Right lobe of liver (tissue), 6 donors: ENCODE measurements at regions not wholly inside any gene's neighbourhood (a gene's known extent, or its start where the extent isn't known, plus 50 kb on each side); places are given as distances from the start of the nearest gene placed in this dataset.

Source experiments
- ATAC-seq, 4 donors: fragments of 200-7000 bp; cut with Tn5 transposase; one replicate each; pipeline ENCODE4 v1.9.1; 2020; ENCODE audit warnings: mild to moderate bottlenecking in 4 of 4, moderate library complexity in 4 of 4
- DNase-seq, 3 donors: peaks; one replicate each; pipeline ENCODE4 v3.0.0-alpha.2; 2020
- H3K27ac ChIP-seq, 3 donors: fragments of 200-600 bp; one replicate each; pipeline ENCODE4 v1.8.0; 2022
- H3K27me3 ChIP-seq, 2 donors: fragments of 200-600 bp; one replicate each; pipeline ENCODE4 v1.8.0; 2022
- H3K36me3 ChIP-seq, 4 donors: fragments of 200-600 bp; sonication (generic) in 1 of 4; one replicate each; pipeline versions ENCODE4 v1.5.1 to v1.8.0; 2017 to 2022; ENCODE audit warnings: control low read depth in 1 of 4
- H3K4me1 ChIP-seq, 4 donors: fragments of 200-600 bp; sonication (generic) in 1 of 4; one replicate each; pipeline versions ENCODE4 v1.5.1 to v1.8.0; 2017 to 2022; ENCODE audit warnings: control low read depth in 1 of 4
- H3K4me3 ChIP-seq, 3 donors: fragments of 200-600 bp; one replicate each; pipeline ENCODE4 v1.8.0; 2022
- H3K9me3 ChIP-seq, 4 donors: fragments of 200-600 bp; sonication (generic) in 1 of 4; one replicate each; pipeline versions ENCODE4 v1.5.1 to v1.8.0; 2017 to 2022; ENCODE audit warnings: control low read depth in 1 of 4
- POLR2A ChIP-seq: fragments of 450-650 bp; IDR thresholded peaks from one replicate; pipeline ENCODE4 v1.6.1; 2017; ENCODE audit warnings: antibody characterized with exemption, mild to moderate bottlenecking
- WGBS: methylation state at CpG from one replicate; pipeline ENCODE4 v1.1.6; 2018; ENCODE audit warnings: low coverage, low lambda C conversion rate; ENCODE audit not compliant: insufficient coverage; ENCODE audit errors: missing lambda C conversion rate; 5-methylcytosine and 5-hydroxymethylcytosine counted together
- intact Hi-C, 2 donors: fragments of 100-400 bp; cut with DNase I; formaldehyde crosslinking; loops; one replicate each; pipeline versions ENCODE4 v1.11.2 to v1.14.1; 2022
- TF ChIP-seq, protein P1 (sequence below), 4 donors: fragments of 200-600 bp in 3 of 4; fragments of 450-650 bp in 1 of 4; IDR thresholded peaks; one replicate each; pipeline versions ENCODE4 v1.5.1 to v1.8.0; 2016 to 2022; ENCODE audit warnings: antibody characterized with exemption in 4 of 4, mild to moderate bottlenecking in 2 of 4
- donor health status: DM: no; HTN: yes; CAD: no.
- donor health status: DM: no; HTN: no; CAD: no.
- donor health status: DM: no; HTN: no; CAD: no.
- donor health status: DM: no; HTN: yes; CAD: no.
- donor health status: DM: no; HTN: yes; CAD: no.

DNA sequence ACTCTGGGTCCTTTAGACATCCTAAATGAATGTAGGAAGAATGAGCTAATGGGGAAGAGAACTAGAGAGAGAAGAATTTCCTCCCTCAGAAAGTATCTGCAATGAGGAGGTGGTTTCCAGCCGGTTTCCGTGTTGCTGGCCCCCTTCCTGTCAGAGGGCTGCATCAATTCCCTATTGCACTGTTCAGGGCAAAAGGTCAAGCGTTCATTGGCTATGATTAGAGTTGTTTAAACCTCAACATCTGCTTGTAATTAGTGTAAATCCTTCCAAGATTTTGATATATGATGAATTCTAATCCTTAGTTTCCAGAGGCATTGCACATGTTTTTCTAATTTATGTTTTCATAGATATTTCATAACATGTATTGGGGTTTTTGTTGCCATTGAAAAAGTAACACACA lies 107.3 kb upstream of the SGCE start:
- H3K36me3 ChIP-seq, result no peaks in the 10 kb centered on the region
- H3K4me1 ChIP-seq, result no peaks in the 10 kb centered on the region
- no peak for TF ChIP-seq POLR2A
- ATAC-seq (no peak), DNase-seq (no peak)
- WGBS, result 48% methylated on average over 3 of the region's 3 CpGs
- intact Hi-C loops, result no loop called here
- no peaks in the 10 kb centered on the region for H3K27me3 ChIP-seq
- H3K9me3 ChIP-seq, result no peaks in the 10 kb centered on the region
- no peak overlapping the region for H3K27ac ChIP-seq
- H3K4me3 ChIP-seq, result no peak overlapping the region

DNA sequence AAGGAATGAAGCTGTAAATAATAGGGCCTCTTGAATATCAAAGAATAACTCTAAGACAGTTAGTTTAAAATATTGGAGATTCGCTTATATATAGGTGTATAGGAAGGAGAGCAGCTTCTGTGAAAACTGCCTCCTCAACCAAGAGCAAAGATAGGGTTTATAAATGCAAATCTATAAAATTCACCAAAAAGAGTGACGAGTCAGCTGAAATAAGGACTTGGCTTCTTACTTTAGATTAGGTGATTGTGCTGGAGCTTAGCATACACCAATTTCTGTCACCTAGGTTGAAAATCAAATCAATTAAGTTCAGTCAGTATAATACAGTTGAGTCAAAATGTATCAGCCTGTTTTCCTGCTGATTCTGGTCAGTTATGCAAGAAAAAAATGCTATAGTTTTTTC lies 113.8 kb upstream of the SGCE start:
- ATAC-seq (no peak), DNase-seq (no peak)
- TF ChIP-seq, protein P1, sequence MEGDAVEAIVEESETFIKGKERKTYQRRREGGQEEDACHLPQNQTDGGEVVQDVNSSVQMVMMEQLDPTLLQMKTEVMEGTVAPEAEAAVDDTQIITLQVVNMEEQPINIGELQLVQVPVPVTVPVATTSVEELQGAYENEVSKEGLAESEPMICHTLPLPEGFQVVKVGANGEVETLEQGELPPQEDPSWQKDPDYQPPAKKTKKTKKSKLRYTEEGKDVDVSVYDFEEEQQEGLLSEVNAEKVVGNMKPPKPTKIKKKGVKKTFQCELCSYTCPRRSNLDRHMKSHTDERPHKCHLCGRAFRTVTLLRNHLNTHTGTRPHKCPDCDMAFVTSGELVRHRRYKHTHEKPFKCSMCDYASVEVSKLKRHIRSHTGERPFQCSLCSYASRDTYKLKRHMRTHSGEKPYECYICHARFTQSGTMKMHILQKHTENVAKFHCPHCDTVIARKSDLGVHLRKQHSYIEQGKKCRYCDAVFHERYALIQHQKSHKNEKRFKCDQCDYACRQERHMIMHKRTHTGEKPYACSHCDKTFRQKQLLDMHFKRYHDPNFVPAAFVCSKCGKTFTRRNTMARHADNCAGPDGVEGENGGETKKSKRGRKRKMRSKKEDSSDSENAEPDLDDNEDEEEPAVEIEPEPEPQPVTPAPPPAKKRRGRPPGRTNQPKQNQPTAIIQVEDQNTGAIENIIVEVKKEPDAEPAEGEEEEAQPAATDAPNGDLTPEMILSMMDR (IDR thresholded peaks at IDR 0.05), result no peak
- no peak for TF ChIP-seq POLR2A
- Histone ChIP-seq H3K9me3 (no peaks in the 10 kb centered on the region), H3K27me3 (no peaks in the 10 kb centered on the region), H3K4me3 (no peak overlapping the region), H3K4me1 (no peaks in the 10 kb centered on the region), H3K27ac (no peak overlapping the region), H3K36me3 (no peaks in the 10 kb centered on the region)
- WGBS, result 73% methylated on average over 2 of the region's 2 CpGs
- intact Hi-C loops, result no loop called here

DNA sequence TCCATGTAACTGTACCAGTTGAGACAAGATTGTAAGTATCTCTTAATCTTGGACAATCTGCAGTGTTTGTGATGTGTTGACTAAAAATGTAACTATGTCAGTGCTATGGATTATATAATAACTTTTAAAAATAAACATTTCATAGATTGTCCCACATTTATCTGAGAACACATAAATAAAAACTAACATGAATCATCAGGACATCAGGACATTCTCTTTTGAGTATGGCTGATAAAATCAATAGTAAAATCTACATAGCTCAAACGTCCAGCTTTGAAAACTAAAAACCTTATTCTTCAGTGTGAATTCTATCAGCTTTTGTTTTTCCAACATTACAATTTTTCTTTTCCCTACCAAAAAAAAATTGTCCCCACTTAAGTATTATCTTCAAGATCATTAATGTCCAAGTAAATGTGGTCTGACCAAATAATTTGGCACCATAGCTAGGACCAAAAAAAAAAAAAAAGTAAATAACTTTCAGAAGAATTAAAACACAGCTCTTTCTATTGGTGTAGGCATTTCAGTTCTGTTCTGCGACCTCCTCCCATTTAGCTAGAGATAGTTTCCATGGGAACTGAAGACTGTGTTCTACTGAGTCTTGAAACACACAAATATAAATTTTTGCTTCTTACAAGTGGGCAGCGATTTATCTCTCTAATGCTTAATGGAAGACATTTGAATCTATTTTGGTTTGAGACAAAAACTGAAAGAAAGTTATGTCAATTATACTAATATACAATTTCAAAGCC lies 123.0 kb upstream of the SGCE start:
- Histone ChIP-seq H3K4me1 (no peaks in the 10 kb centered on the region), H3K36me3 (no peaks in the 10 kb centered on the region), H3K27me3 (no peaks in the 10 kb centered on the region), H3K27ac (no peak overlapping the region), H3K9me3 (no peaks in the 10 kb centered on the region), H3K4me3 (no peak overlapping the region)
- intact Hi-C loops, result no loop called here
- no peak for TF ChIP-seq POLR2A
- TF ChIP-seq, protein P1 (IDR thresholded peaks at IDR 0.05), result no peak
- DNase-seq, result no peak
- ATAC-seq, result no peak
- WGBS, result 30% methylated on average over 3 of the region's 3 CpGs

DNA sequence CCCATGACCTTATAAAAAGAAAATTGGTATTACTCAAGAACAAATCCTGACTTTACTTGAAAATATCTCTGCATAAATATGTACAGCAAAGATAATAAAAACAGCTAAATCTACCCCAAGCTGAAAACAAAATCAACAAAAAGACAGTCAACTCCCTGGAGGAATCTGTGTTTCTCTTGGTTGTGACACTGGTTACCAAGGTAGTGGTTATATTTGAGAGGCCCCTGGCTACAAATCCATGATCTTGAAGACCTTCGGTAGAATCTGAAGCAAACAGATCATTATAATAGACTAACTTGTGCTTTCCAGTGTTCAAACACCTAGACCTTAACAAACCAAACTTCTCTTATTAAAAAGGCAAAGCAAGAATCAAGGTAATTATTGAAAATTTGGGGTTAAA lies 123.9 kb upstream of the SGCE start:
- no peaks in the 10 kb centered on the region for H3K27me3 ChIP-seq
- TF ChIP-seq, protein P1 (IDR thresholded peaks at IDR 0.05), result no peak
- no peak for TF ChIP-seq POLR2A
- no peak overlapping the region for H3K4me3 ChIP-seq
- DNase-seq (no peak), ATAC-seq (no peak)
- no peak overlapping the region for H3K27ac ChIP-seq
- intact Hi-C loops, result no loop called here
- H3K9me3 ChIP-seq, result no peaks in the 10 kb centered on the region
- H3K36me3 ChIP-seq, result no peaks in the 10 kb centered on the region
- H3K4me1 ChIP-seq, result no peaks in the 10 kb centered on the region
- WGBS, result 56% methylated on average over 1 of the region's 1 CpG

DNA sequence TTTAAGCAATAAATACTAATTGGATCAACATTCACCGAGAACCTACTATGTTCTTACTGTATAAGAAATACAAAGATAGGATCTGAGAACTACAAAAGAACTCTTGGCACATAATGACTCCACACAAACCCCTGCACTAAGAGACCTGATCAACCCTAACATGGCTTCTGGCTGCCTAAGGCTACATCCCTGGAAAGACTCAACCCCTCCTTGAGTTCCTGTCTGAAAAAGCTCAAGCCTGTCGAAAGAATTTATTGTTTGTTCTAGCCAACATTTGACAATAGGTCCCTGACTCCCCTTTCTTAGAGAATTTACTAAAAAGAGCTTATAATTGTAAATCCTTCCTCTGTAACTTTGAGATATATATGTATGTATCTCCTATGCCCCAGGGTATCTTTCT lies 125.3 kb upstream of the SGCE start:
- DNase-seq (no peak), ATAC-seq (no peak)
- intact Hi-C loops, result no loop called here
- no peak overlapping the region for H3K27ac ChIP-seq
- H3K9me3 ChIP-seq, result no peaks in the 10 kb centered on the region
- H3K4me1 ChIP-seq, result no peaks in the 10 kb centered on the region
- TF ChIP-seq, protein P1 (IDR thresholded peaks at IDR 0.05), result no peak
- TF ChIP-seq POLR2A, result no peak
- no peak overlapping the region for H3K4me3 ChIP-seq
- H3K27me3 ChIP-seq, result no peaks in the 10 kb centered on the region
- 73% methylated on average over 2 of the region's 2 CpGs for WGBS
- H3K36me3 ChIP-seq, result no peaks in the 10 kb centered on the region
